ENCODE measurements at regions not wholly inside any gene's neighbourhood (a gene's known extent, or its start where the extent isn't known, plus 50 kb on each side); places are given as distances from the start of the nearest gene placed in this dataset.
"Not testable (repeated sequence)": the region's sequence is repeated elsewhere in the genome, so short reads cannot be mapped to it uniquely, and the experiment has no call there.

GRCh38 chr14:76293923-76294322 lies 82.0 kb upstream of the ESRRB start:
- intact Hi-C loops (cut with DNase I), result no loop called here

DNA sequence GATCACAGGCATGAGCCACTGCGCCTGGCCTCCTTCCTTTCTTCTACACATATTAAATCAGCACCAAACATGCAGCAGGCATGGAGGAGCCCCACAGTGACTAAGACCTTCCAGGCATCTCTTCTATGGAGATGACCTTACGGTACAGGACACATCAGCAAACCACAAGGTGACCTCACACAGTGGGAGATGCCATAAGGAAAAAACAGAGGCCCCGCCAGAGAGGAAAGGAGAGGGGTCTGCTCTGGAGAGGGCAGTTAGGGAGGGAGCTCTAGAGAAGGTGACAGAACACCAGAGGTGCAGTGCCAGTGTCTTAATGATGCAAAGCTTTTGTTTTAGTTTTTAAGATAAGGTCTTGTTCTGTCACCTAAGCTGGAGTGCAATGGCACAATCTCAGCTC lies 81.1 kb upstream of the ESRRB start:
- intact Hi-C loops (cut with DNase I), result no loop called here
- Histone ChIP-seq H3K4me1 (no peaks in the 10 kb centered on the region), H3K27ac (no peak overlapping the region), H3K27me3 (peaks cover 0 to 7% (median 0%) of the 10 kb centered on the region in 7 donors), H3K9me3 (no peaks in the 10 kb centered on the region), H3K4me3 (no peak overlapping the region), H3K36me3 (no peaks in the 10 kb centered on the region)
- 89 to 92% methylated on average over 3 of the region's 3 CpGs for WGBS, 2 donors
- DNase-seq (no peak), ATAC-seq (no peak)
- TF ChIP-seq CTCF (IDR thresholded peaks at IDR 0.05), result no peak

More at GRCh38 chr14:76293923-76294322, 82.0 kb upstream of the ESRRB start:
- DNase-seq (no peak), ATAC-seq (no peak)
- peaks cover 0 to 9% (median 0%) of the 10 kb centered on the region in 7 donors for H3K27me3 ChIP-seq
- WGBS, 2 donors, result 61 to 62% methylated on average over 3 of the region's 3 CpGs
- no peaks in the 10 kb centered on the region for H3K36me3 ChIP-seq
- no peaks in the 10 kb centered on the region for H3K9me3 ChIP-seq
- H3K4me3 ChIP-seq, result no peak overlapping the region
- H3K4me1 ChIP-seq, result no peaks in the 10 kb centered on the region
- H3K27ac ChIP-seq, result no peak overlapping the region
- no peak for TF ChIP-seq CTCF (IDR thresholded peaks at IDR 0.05)

GRCh38 chr14:76298896-76299295 lies 77.0 kb upstream of the ESRRB start:
- no peak overlapping the region for H3K27ac ChIP-seq
- no peak overlapping the region for H3K4me3 ChIP-seq
- H3K9me3 ChIP-seq, result no peaks in the 10 kb centered on the region
- H3K36me3 ChIP-seq, result no peaks in the 10 kb centered on the region
- H3K27me3 ChIP-seq, result peaks cover 0 to 7% (median 0%) of the 10 kb centered on the region in 7 donors
- intact Hi-C loops (cut with DNase I), result no loop called here
- TF ChIP-seq CTCF (IDR thresholded peaks at IDR 0.05), result no peak
- H3K4me1 ChIP-seq, result no peaks in the 10 kb centered on the region
- DNase-seq (no peak), ATAC-seq (no peak)
- 85 to 92% methylated on average over 5 of the region's 5 CpGs for WGBS, 2 donors

GRCh38 chr14:76303188-76303587 lies 72.7 kb upstream of the ESRRB start:
- DNase-seq; H3K4me3 ChIP-seq; H3K4me1 ChIP-seq; H3K9me3 ChIP-seq; H3K27ac ChIP-seq; ATAC-seq; H3K36me3 ChIP-seq; intact Hi-C loops (cut with DNase I): not testable (repeated sequence)
- WGBS, 2 donors, result 84 to 87% methylated on average over 7 of the region's 7 CpGs
- H3K27me3 ChIP-seq, result peaks cover 0 to 13% (median 0%) of the 10 kb centered on the region in 7 donors

DNA sequence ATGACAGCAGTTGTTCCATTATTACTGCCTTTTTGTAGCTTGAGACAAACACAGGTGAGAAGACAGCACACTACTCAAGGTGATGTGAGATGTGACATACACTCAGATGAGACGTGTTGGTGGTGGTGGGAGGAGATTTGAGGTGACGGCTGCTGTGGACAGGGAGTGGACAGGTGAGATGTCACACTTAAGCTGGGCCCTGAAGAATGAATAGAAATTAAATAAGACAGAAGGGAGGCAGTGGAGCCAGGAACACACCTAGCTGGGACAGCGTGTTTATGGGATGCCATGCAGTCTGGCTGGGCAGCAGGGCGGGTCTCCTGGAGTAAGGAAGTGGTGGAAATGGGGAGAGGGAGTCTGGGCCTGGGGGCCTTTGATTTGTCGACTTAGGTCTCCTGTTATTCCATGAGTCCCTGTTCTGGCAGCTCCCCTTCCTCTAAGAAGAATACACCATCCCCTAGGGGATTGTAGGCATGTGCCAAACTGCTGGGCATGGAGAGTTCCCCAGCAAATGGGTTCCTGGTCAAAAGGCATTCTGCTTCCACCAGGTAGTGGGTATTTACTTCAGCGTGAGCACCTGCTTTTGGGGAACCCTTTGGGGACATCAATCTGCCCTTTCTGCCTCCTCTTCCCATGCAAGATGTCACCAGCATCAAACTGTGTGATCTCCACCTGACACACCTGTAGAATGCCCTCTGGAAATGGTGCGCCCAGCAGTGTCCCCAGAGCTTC lies 71.2 kb upstream of the ESRRB start:
- WGBS, 2 donors, result 79 to 85% methylated on average over 7 of the region's 7 CpGs
- H3K27me3 ChIP-seq, result peaks cover 0 to 6% (median 0%) of the 10 kb centered on the region in 7 donors
- H3K9me3 ChIP-seq, result no peaks in the 10 kb centered on the region
- H3K36me3 ChIP-seq, result no peaks in the 10 kb centered on the region
- no peak for TF ChIP-seq CTCF (IDR thresholded peaks at IDR 0.05)
- H3K4me1 ChIP-seq, result peaks cover 0 to 2% (median 0%) of the 10 kb centered on the region in 9 donors
- H3K27ac ChIP-seq, result no peak overlapping the region
- DNase-seq (no peak), ATAC-seq (no peak)
- H3K4me3 ChIP-seq, result no peak overlapping the region
- intact Hi-C loops (cut with DNase I), result no loop called here

Data from heart right ventricle (tissue), 16 donors.